Mammary epithelial cell (primary cell): ENCODE measurements at regions not wholly inside any gene's neighbourhood (a gene's known extent, or its start where the extent isn't known, plus 50 kb on each side); places are given as distances from the start of the nearest gene placed in this dataset.

Source experiments
- EZH2 ChIP-seq: IDR thresholded peaks from 2 replicates; pipeline ENCODE4 v1.6.1; 2012; ENCODE audit warnings: low read length, inconsistent platforms, borderline replicate concordance
- TF ChIP-seq, protein P1 (sequence below), 2 donors: IDR thresholded peaks in 1 of 2; conservative IDR thresholded peaks in 1 of 2; 2 replicates each; pipeline ENCODE4 v1.5.1; 2011 to 2012; ENCODE audit warnings: inconsistent platforms in 2 of 2, low read length in 2 of 2, mild to moderate bottlenecking in 2 of 2, control low read depth in 1 of 2, low read depth in 1 of 2; ENCODE audit not compliant: insufficient read depth in 1 of 2; ENCODE audit errors: extremely low read depth in 1 of 2

DNA sequence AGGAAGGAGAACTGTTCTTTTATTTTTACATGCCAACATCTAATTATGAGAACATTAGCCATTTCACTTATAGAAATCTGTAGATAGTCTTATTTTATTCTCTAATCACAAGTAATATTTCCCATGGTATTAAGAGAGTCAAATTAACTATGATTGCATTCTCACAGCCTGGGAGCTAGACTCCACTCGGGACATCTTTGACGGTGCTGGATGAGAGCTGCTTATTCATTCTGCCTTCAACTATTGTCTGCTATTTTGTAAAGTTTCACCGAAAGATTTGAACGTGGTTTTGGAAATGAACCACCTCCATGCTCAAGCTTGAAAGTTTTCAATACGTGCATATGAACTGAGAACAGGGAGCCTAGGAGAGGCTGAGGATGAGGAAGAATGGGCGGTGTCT is 264.3 kb upstream of the KLF6 start:
- no peak for TF ChIP-seq EZH2
- TF ChIP-seq, protein P1, sequence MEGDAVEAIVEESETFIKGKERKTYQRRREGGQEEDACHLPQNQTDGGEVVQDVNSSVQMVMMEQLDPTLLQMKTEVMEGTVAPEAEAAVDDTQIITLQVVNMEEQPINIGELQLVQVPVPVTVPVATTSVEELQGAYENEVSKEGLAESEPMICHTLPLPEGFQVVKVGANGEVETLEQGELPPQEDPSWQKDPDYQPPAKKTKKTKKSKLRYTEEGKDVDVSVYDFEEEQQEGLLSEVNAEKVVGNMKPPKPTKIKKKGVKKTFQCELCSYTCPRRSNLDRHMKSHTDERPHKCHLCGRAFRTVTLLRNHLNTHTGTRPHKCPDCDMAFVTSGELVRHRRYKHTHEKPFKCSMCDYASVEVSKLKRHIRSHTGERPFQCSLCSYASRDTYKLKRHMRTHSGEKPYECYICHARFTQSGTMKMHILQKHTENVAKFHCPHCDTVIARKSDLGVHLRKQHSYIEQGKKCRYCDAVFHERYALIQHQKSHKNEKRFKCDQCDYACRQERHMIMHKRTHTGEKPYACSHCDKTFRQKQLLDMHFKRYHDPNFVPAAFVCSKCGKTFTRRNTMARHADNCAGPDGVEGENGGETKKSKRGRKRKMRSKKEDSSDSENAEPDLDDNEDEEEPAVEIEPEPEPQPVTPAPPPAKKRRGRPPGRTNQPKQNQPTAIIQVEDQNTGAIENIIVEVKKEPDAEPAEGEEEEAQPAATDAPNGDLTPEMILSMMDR (conservative IDR thresholded peaks at IDR 0.05 in 1 of 2, IDR thresholded peaks at IDR 0.05 in 1 of 2; ENCODE audit: extremely low read depth in 1 of 2, insufficient read depth in 1 of 2, low read depth in 1 of 2, low read length in 2 of 2): no peak
